Cardiac muscle cell (in vitro differentiated cells and primary cell): ENCODE measurements at regions not wholly inside any gene's neighbourhood (a gene's known extent, or its start where the extent isn't known, plus 50 kb on each side); places are given as distances from the start of the nearest gene placed in this dataset.
A peak's percentile ranks its signal among the peaks of the same experiment; 100 is the strongest.

Experiments
- DNase-seq, 2 donors: peaks; one replicate each; pipeline versions ENCODE4 v3.0.0 to v3.0.0-alpha.2; 2010 to 2017; ENCODE audit warnings: low read depth in 1 of 2, low spot score in 1 of 2
- H3K27ac ChIP-seq: fragments of 200-600 bp; sonication (generic); 2 replicates; pipeline ENCODE4 v1.5.1; 2016
- H3K27me3 ChIP-seq: fragments of 200-600 bp; sonication (generic); 2 replicates; pipeline ENCODE4 v1.6.0; 2016; ENCODE audit warnings: control low read depth
- H3K36me3 ChIP-seq: fragments of 200-600 bp; sonication (generic); 2 replicates; pipeline ENCODE4 v1.5.1; 2016; ENCODE audit warnings: control low read depth
- H3K4me1 ChIP-seq: fragments of 200-600 bp; sonication (generic); 2 replicates; pipeline ENCODE4 v1.8.1; 2017; ENCODE audit warnings: low read depth, mild to moderate bottlenecking, mixed run types
- H3K4me3 ChIP-seq: fragments of 200-600 bp; sonication (generic); 2 replicates; pipeline ENCODE4 v1.5.1; 2016; ENCODE audit warnings: mild to moderate bottlenecking
- H3K9me3 ChIP-seq: fragments of 200-600 bp; sonication (generic); 2 replicates; pipeline ENCODE4 v1.5.1; 2017; ENCODE audit warnings: low read depth, mild to moderate bottlenecking, control low read depth
- TF ChIP-seq, protein P1 (sequence below): IDR thresholded peaks from 2 replicates; pipeline ENCODE4 v1.5.1; 2012; ENCODE audit warnings: low read depth, mild to moderate bottlenecking, low read length

- DNase-seq: no peak
- TF ChIP-seq, protein P1, sequence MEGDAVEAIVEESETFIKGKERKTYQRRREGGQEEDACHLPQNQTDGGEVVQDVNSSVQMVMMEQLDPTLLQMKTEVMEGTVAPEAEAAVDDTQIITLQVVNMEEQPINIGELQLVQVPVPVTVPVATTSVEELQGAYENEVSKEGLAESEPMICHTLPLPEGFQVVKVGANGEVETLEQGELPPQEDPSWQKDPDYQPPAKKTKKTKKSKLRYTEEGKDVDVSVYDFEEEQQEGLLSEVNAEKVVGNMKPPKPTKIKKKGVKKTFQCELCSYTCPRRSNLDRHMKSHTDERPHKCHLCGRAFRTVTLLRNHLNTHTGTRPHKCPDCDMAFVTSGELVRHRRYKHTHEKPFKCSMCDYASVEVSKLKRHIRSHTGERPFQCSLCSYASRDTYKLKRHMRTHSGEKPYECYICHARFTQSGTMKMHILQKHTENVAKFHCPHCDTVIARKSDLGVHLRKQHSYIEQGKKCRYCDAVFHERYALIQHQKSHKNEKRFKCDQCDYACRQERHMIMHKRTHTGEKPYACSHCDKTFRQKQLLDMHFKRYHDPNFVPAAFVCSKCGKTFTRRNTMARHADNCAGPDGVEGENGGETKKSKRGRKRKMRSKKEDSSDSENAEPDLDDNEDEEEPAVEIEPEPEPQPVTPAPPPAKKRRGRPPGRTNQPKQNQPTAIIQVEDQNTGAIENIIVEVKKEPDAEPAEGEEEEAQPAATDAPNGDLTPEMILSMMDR: no peak
- Histone ChIP-seq H3K27me3 (no peaks in the 10 kb centered on the region), H3K4me1 (no peaks in the 10 kb centered on the region), H3K4me3 (no peak overlapping the region), H3K27ac (no peak overlapping the region), H3K36me3 (no peaks in the 10 kb centered on the region), H3K9me3 (no peaks in the 10 kb centered on the region)
Measured at GRCh38 chr5:24904981-24905517, 260.3 kb upstream of the CDH10 start.

DNA sequence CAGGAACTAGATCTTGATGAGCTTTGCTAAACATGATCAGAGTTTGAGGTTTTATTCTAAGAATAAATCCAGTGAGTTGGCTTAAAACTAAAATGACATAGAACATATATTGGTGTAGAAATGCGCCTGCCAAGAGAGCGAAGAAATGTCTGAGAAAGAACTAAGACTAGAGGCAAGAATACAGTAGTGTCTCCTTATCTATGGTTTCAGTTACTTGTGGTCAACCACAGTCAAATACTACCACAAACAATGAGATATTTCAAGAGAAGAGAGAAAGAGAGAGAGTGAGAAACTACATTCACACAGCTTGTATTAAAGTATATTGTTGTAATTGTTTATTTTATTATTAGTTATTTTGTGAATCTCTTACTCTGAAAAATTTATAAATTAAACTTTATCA, 254.4 kb upstream of the CDH10 start:
- Histone ChIP-seq H3K4me3 (no peak overlapping the region), H3K4me1 (no peaks in the 10 kb centered on the region), H3K36me3 (no peaks in the 10 kb centered on the region), H3K27ac (no peak overlapping the region), H3K27me3 (no peaks in the 10 kb centered on the region), H3K9me3 (no peaks in the 10 kb centered on the region)
- TF ChIP-seq, protein P1: no peak
- DNase-seq: no peak

GRCh38 chr5:24864244-24864643, 219.5 kb upstream of the CDH10 start:
- no peaks in the 10 kb centered on the region for H3K36me3 ChIP-seq
- no peak for DNase-seq
- TF ChIP-seq, protein P1: no peak
- no peak overlapping the region for H3K4me3 ChIP-seq
- no peak overlapping the region for H3K27ac ChIP-seq
- no peaks in the 10 kb centered on the region for H3K27me3 ChIP-seq
- no peaks in the 10 kb centered on the region for H3K4me1 ChIP-seq
- no peaks in the 10 kb centered on the region for H3K9me3 ChIP-seq

- H3K4me1 ChIP-seq: no peaks in the 10 kb centered on the region
- H3K36me3 ChIP-seq: no peaks in the 10 kb centered on the region
- no peaks in the 10 kb centered on the region for H3K9me3 ChIP-seq
- H3K27ac ChIP-seq: no peak overlapping the region
- DNase-seq: no peak
- TF ChIP-seq, protein P1: no peak
- H3K27me3 ChIP-seq: no peaks in the 10 kb centered on the region
- H3K4me3 ChIP-seq: no peak overlapping the region
Measured at GRCh38 chr5:24862117-24862516, 217.3 kb upstream of the CDH10 start.

DNA sequence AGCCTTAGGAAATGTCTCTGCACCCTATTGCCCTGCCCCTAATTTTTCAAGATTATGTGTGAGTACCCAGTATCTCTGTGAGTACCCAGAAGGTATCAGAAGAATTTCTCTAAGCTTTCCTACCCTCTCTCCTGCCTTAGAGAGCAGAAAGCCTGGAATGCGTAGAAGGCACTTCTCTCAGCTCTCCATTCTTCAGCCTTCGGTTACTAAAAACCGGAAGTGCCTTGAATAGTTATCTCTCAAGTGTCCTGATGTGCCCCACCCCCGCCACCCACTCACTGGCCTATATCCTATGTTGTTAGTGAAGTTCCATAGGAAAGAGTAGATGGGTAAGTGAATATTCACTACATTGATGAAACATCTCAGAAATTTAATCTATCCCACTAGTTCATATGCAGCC, 210.7 kb upstream of the CDH10 start:
- DNase-seq: peak in 1 of 2 donors; percentile 14
- TF ChIP-seq, protein P1: no peak
- Histone ChIP-seq H3K4me1 (no peaks in the 10 kb centered on the region), H3K27me3 (no peaks in the 10 kb centered on the region), H3K4me3 (no peak overlapping the region), H3K36me3 (no peaks in the 10 kb centered on the region), H3K9me3 (no peaks in the 10 kb centered on the region), H3K27ac (no peak overlapping the region)

DNA sequence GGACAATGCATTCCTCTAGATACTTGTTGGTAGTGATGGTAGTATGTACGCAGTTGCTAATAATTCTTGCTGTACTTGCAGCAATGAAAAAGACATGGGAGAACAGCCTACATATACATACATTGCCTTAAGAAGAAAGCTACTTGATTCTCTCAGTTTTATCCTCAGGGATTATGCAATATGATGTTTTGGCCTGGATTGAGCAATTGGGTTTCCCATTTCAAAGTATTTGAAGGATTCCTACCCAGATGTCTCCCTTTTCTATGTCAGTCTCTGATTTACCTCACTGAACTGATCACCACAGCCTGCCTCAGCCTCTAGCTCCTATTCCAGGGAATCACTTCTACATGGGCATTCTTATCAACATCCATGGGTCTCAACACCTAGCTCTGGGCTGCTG, 210.1 kb upstream of the CDH10 start:
- no peaks in the 10 kb centered on the region for H3K27me3 ChIP-seq
- no peak overlapping the region for H3K4me3 ChIP-seq
- H3K4me1 ChIP-seq: no peaks in the 10 kb centered on the region
- TF ChIP-seq, protein P1: no peak
- no peaks in the 10 kb centered on the region for H3K9me3 ChIP-seq
- H3K36me3 ChIP-seq: no peaks in the 10 kb centered on the region
- no peak for DNase-seq
- H3K27ac ChIP-seq: no peak overlapping the region
